SU-DHL-6 (cell line): ENCODE measurements at regions not wholly inside any gene's neighbourhood (a gene's known extent, or its start where the extent isn't known, plus 50 kb on each side); places are given as distances from the start of the nearest gene placed in this dataset.

Source experiments
- EZH2phosphoT487 ChIP-seq: fragments of 200-600 bp; sonication (generic), shearing (Covaris generic); conservative IDR thresholded peaks from 2 replicates; pipeline ENCODE4 v1.6.1; 2018; ENCODE audit warnings: mild to moderate bottlenecking, antibody characterized with exemption, low read length, moderate library complexity, mixed read lengths
- TF ChIP-seq, protein P1 (sequence below): fragments of 200-600 bp; sonication (generic); IDR thresholded peaks from one replicate; pipeline ENCODE4 v1.5.1; 2017; ENCODE audit warnings: antibody characterized with exemption, mild to moderate bottlenecking, low read length, moderate library complexity; ENCODE audit not compliant: insufficient read depth, poor library complexity, severe bottlenecking

DNA sequence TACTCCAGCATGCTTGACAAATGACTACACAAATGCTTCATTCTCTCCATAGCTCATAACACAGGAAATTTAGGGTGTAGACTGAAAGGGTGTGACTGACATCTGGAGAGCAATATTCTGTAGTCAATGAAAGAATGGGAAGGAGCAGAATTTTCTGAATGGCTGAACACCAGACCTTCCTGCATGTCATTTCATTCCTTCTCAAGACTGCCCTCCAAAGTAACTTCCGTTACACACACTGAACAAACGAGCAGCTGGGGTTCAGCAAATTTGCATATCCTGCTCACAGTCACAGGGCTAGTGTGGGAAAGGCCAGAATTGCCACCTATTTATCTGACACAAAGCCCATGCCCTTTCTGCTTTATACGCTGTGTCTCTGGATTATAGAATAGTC is 325.0 kb upstream of the CFAP20DC start:
- TF ChIP-seq, protein P1, sequence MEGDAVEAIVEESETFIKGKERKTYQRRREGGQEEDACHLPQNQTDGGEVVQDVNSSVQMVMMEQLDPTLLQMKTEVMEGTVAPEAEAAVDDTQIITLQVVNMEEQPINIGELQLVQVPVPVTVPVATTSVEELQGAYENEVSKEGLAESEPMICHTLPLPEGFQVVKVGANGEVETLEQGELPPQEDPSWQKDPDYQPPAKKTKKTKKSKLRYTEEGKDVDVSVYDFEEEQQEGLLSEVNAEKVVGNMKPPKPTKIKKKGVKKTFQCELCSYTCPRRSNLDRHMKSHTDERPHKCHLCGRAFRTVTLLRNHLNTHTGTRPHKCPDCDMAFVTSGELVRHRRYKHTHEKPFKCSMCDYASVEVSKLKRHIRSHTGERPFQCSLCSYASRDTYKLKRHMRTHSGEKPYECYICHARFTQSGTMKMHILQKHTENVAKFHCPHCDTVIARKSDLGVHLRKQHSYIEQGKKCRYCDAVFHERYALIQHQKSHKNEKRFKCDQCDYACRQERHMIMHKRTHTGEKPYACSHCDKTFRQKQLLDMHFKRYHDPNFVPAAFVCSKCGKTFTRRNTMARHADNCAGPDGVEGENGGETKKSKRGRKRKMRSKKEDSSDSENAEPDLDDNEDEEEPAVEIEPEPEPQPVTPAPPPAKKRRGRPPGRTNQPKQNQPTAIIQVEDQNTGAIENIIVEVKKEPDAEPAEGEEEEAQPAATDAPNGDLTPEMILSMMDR = no peak
- TF ChIP-seq EZH2phosphoT487 = no peak
